GM08714 (cell line): ENCODE measurements at regions not wholly inside any gene's neighbourhood (a gene's known extent, or its start where the extent isn't known, plus 50 kb on each side); places are given as distances from the start of the nearest gene placed in this dataset.
"Not testable (repeated sequence)": the region's sequence is repeated elsewhere in the genome, so short reads cannot be mapped to it uniquely, and the experiment has no call there.

Source experiments
- H3K4me3 ChIP-seq: fragments of 200-500 bp; sonication (Bioruptor generic); 2 replicates; pipeline ENCODE4 v1.5.1; 2014; ENCODE audit warnings: mild to moderate bottlenecking, low read length, inconsistent platforms
- ZNF274 ChIP-seq: IDR thresholded peaks from 2 replicates; pipeline ENCODE4 v1.6.1; 2012; ENCODE audit warnings: mild to moderate bottlenecking, low read depth, low read length

GRCh38 chr6:12544821-12545565 is 171.6 kb upstream of the PHACTR1 start:
- no peak for TF ChIP-seq ZNF274
- H3K4me3 ChIP-seq, result no peak overlapping the region

DNA sequence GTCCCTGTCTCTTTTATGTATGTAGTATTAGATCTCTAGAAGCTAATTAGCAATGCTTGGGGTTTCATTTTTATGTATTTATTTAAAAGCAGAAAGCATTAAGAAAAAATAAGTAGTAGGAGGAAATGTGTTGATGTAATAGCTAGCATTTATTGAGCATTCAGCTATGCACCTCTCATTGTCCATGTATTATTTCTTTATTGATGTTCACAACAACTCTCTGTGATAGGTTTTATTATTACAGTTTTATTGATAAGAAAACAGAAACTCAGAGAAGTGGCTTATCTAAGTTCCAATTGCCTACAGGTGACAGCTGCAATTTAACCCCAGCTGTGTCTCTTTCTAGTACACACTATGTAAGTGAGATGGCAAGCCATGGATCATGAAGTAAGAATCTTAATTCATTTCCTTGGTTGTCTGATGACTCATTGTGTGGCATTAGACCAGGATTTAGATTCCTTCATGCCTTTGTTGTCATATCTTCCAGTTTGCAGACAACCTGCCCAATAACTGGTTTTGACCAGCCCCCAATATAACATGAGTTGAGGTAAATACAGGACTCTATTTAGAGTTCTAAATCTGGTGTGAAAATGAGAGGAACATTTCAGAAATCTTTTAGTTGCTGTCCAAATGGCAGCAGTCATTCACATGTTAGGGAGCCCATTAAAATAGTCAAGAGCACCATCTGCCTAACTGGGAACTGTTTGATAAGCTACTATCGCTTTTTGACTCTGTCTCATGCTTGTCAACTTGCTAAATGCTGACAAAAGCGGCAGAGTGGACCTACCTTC is 170.8 kb upstream of the PHACTR1 start:
- no peak for TF ChIP-seq ZNF274
- no peak overlapping the region for H3K4me3 ChIP-seq

DNA sequence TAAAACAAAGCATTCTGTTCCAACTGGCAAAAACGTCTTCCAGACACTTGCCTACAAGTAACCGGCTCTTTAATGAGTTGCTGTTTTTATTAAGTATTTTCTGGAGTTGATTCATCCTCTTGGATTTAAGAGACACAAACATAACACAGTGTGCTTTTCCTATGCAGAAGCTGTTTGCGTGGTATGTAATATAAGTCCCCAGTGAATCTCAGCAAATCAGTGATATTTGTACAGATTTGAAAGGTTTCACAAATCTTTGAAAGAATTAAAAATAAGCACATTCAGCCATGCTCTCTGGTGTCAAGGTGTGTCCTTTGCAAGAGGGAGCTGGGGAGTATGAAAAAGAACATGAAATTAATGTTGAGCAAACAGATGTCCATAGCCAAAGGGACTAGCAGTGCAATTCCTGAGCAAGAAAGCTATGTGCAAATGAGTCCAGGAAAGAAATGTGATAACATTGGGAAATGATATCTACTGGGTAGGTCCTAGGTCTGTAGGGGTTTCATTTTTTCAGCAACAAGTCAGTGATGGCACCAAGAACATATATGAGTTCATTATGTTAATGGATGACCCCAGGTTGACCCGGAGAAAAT is 170.1 kb upstream of the PHACTR1 start:
- no peak for TF ChIP-seq ZNF274

GRCh38 chr6:12548526-12548925 is 168.0 kb upstream of the PHACTR1 start:
- no peak overlapping the region for H3K4me3 ChIP-seq
- no peak for TF ChIP-seq ZNF274

More for the DNA sequence above, 170.1 kb upstream of the PHACTR1 start:
- H3K4me3 ChIP-seq, result no peak overlapping the region

- H3K4me3 ChIP-seq, result not testable (repeated sequence)
Observed at GRCh38 chr6:12549445-12549844, 167.1 kb upstream of the PHACTR1 start.

GRCh38 chr6:12554820-12555219 is 161.7 kb upstream of the PHACTR1 start:
- not testable (repeated sequence) for H3K4me3 ChIP-seq

DNA sequence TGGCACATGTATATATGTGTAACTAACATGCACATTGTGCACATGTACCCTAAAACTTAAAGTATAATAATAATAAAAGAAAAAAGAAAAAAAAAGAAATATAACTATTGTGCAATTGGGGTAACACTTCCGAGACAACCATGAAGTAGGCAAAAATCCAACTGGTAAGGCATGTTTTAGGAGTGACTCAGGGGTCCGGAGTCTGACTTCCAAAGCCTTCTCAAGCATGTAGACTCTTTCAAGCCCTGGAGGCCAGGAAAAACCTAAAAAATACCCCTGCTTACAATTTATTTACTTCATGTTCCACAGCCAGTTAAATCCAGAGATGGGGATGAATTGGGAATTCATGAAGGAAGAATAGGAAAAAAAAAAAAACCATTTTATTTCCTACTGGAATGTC is 161.3 kb upstream of the PHACTR1 start:
- H3K4me3 ChIP-seq, result no peak overlapping the region
- no peak for TF ChIP-seq ZNF274

DNA sequence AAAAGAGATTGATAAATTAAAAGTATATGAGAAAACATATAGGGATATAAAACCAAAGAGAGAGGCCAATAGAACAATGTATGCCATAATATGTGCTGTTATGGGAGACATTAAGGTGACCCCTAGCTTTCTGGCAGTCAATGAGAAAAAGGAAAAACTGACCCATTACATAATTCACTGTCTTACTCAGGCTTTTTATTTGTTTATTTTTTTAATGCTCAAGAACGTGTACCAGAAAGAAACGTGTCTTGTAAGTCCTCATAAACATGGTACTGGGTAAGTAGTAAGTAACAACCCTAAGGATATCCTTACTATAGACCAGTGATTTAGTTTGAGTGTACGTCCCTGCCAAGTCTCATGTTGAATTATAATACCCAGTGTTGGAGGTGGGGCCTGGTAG is 160.8 kb upstream of the PHACTR1 start:
- H3K4me3 ChIP-seq, result no peak overlapping the region
- no peak for TF ChIP-seq ZNF274

- no peak for TF ChIP-seq ZNF274
- H3K4me3 ChIP-seq, result no peak overlapping the region
Observed at GRCh38 chr6:12557765-12558164, 158.8 kb upstream of the PHACTR1 start.

- no peak overlapping the region for H3K4me3 ChIP-seq
- TF ChIP-seq ZNF274, result no peak
Observed at GRCh38 chr6:12560315-12560714, 156.3 kb upstream of the PHACTR1 start.

DNA sequence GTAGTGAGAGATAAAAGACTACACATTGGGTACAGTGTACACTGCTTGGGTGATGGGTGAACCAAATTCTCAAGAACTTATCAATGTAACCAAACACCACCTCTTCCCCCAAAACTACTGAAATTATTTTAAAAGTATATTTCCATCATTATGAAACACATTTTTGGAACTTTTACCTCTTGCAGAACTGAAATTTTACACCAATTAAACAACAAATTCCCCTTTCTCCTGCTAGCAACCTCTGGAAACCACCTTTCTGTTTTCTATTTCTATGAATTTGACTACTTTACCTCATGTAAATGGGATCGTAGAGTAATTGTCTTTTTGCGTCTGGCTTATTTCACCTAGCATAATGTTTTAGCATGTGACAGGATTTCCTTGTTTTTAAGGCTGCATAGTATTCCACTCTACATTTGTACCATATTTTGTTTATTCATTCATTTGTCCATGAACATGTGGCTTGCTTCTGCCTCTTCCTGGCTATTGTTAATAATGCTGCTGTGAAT is 149.9 kb upstream of the PHACTR1 start:
- H3K4me3 ChIP-seq, result no peak overlapping the region
- TF ChIP-seq ZNF274, result no peak

GRCh38 chr6:12567682-12568081 is 148.9 kb upstream of the PHACTR1 start:
- TF ChIP-seq ZNF274, result no peak
- H3K4me3 ChIP-seq, result no peak overlapping the region

DNA sequence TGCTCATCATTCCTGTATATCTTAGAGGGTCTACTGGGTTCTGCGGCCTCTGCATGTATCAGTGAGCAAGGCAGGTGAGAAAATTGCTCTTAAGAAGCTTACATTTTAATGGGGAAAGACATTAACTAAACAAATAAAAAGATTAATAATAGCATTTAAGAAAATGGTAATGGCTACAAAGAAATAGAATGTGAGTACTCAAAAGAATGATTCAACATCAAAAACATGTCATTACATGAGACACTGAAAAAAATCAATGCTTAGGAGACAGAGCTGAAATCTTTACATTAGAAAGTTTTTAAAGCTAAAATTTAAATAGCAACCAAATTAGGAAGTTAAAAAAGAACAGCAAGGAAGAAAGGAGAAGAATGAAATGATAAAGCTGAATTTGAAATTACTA is 146.9 kb upstream of the PHACTR1 start:
- TF ChIP-seq ZNF274, result no peak
- no peak overlapping the region for H3K4me3 ChIP-seq

GRCh38 chr6:12570461-12571030 is 146.0 kb upstream of the PHACTR1 start:
- TF ChIP-seq ZNF274, result no peak
- no peak overlapping the region for H3K4me3 ChIP-seq
